Trophoblast cell (in vitro differentiated cells and primary cell): ENCODE measurements at regions not wholly inside any gene's neighbourhood (a gene's known extent, or its start where the extent isn't known, plus 50 kb on each side); places are given as distances from the start of the nearest gene placed in this dataset.

Experiments used
- DNase-seq, 2 donors: peaks; one replicate each; pipeline ENCODE4 v3.0.0-alpha.2; 2016
- H2AFZ ChIP-seq: 2 replicates; pipeline ENCODE4 v1.6.1; 2013; ENCODE audit warnings: low read length, moderate library complexity, mild to moderate bottlenecking; ENCODE audit not compliant: insufficient read depth, poor library complexity
- H2AK5ac ChIP-seq: 2 replicates; pipeline ENCODE4 v1.6.1; 2013; ENCODE audit warnings: mild to moderate bottlenecking, low read length
- H2BK120ac ChIP-seq: 2 replicates; pipeline ENCODE4 v1.6.1; 2013; ENCODE audit warnings: low read length, mild to moderate bottlenecking, moderate library complexity; ENCODE audit not compliant: insufficient read depth, poor library complexity
- H2BK12ac ChIP-seq: 2 replicates; pipeline ENCODE4 v1.6.1; 2013; ENCODE audit warnings: mild to moderate bottlenecking, low read length, moderate library complexity
- H2BK5ac ChIP-seq: 2 replicates; pipeline ENCODE4 v1.6.1; 2013; ENCODE audit warnings: low read length, low read depth, moderate library complexity, mild to moderate bottlenecking; ENCODE audit not compliant: poor library complexity
- H3K14ac ChIP-seq: 2 replicates; pipeline ENCODE4 v1.6.1; 2013; ENCODE audit warnings: mild to moderate bottlenecking, low read length
- H3K18ac ChIP-seq: 2 replicates; pipeline ENCODE4 v1.6.1; 2013; ENCODE audit warnings: mild to moderate bottlenecking, low read length
- H3K23ac ChIP-seq: 2 replicates; pipeline ENCODE4 v1.6.1; 2013; ENCODE audit warnings: low read length
- H3K27ac ChIP-seq: 2 replicates; pipeline ENCODE4 v1.5.1; 2013; ENCODE audit warnings: low read depth, mild to moderate bottlenecking, inconsistent platforms, low read length, moderate library complexity
- H3K27me3 ChIP-seq: 2 replicates; pipeline ENCODE4 v1.6.1; 2013; ENCODE audit warnings: inconsistent platforms, mild to moderate bottlenecking, low read length, moderate library complexity; ENCODE audit not compliant: insufficient read depth
- H3K36me3 ChIP-seq, 2 experiments: 1 replicate in 1 of 2; 2 replicates in 1 of 2; pipeline ENCODE4 v1.6.1; 2013; ENCODE audit warnings: low read length in 2 of 2, mild to moderate bottlenecking in 2 of 2, moderate library complexity in 1 of 2; ENCODE audit not compliant: insufficient read depth in 2 of 2, control insufficient read depth in 1 of 2
- H3K4ac ChIP-seq: 2 replicates; pipeline ENCODE4 v1.6.1; 2013; ENCODE audit warnings: low read depth, mild to moderate bottlenecking, low read length, moderate library complexity
- H3K4me1 ChIP-seq, 2 experiments: 1 replicate in 1 of 2; 2 replicates in 1 of 2; pipeline ENCODE4 v1.6.1; 2013; ENCODE audit warnings: low read length in 2 of 2, mild to moderate bottlenecking in 2 of 2, moderate library complexity in 1 of 2; ENCODE audit not compliant: insufficient read depth in 2 of 2, control insufficient read depth in 1 of 2
- H3K4me2 ChIP-seq: 2 replicates; pipeline ENCODE4 v1.6.1; 2013; ENCODE audit warnings: inconsistent platforms, mild to moderate bottlenecking, low read length, moderate library complexity
- H3K4me3 ChIP-seq: 2 replicates; pipeline ENCODE4 v1.5.1; 2013; ENCODE audit warnings: mild to moderate bottlenecking, low read depth, low read length, inconsistent platforms
- H3K79me1 ChIP-seq: one replicate; pipeline ENCODE4 v1.6.1; 2013; ENCODE audit warnings: low read length
- H3K79me2 ChIP-seq: 2 replicates; pipeline ENCODE4 v1.6.1; 2013; ENCODE audit warnings: low read length, mild to moderate bottlenecking; ENCODE audit not compliant: control insufficient read depth, insufficient read depth, poor library complexity
- H3K9ac ChIP-seq: 2 replicates; pipeline ENCODE4 v1.6.1; 2013; ENCODE audit warnings: mild to moderate bottlenecking, low read length
- H3K9me3 ChIP-seq: 2 replicates; pipeline ENCODE4 v1.6.1; 2013; ENCODE audit warnings: low read depth, mild to moderate bottlenecking, control low read depth, inconsistent platforms, low read length; ENCODE audit not compliant: insufficient read depth
- H4K12ac ChIP-seq: 2 replicates; pipeline ENCODE4 v1.6.1; 2013; ENCODE audit warnings: low read depth, mild to moderate bottlenecking, low read length, moderate library complexity
- H4K8ac ChIP-seq: 2 replicates; pipeline ENCODE4 v1.6.1; 2013; ENCODE audit warnings: low read depth, mild to moderate bottlenecking, low read length, moderate library complexity
- H4K91ac ChIP-seq: one replicate; pipeline ENCODE4 v1.6.1; 2013; ENCODE audit warnings: low read depth, mild to moderate bottlenecking, low read length, moderate library complexity
- WGBS: extraction: QIAGEN DNeasy Blood & Tissue Kit; methylation state at CpG from one replicate; pipeline ENCODE4 v1.1.7; 2013; ENCODE audit warnings: missing lambda C conversion rate; ENCODE audit not compliant: insufficient read length, insufficient coverage; ENCODE audit errors: extremely low coverage; 5-methylcytosine and 5-hydroxymethylcytosine counted together

DNA sequence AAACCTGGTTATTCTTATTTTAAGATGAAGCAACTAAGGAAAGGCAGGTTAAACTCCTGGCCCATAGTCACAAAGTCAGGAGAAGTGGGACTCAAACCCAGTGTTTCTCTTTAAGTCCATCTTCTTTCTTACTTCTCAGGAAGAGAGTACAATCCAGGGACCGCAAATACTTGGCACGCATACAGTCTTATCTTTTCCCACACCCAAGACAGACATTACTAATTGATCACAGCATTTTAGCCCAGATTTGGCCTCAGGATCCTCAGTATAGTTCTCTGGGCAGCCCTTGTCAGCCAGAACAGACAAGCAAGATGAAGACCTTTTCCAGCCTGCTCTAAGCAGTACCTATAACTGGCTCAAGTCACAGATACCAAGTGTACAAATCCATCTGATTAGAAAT is 125.5 kb upstream of the RAI14 start:
- Histone ChIP-seq H4K12ac (no peak overlapping the region), H3K4me1 (peaks cover 7 to 14% of the 10 kb centered on the region in 2 experiments), H2AFZ (no peak overlapping the region), H2BK12ac (peak overlapping the region; percentile 86), H2BK120ac (peak overlapping the region; percentile 88), H3K4ac (no peak overlapping the region), H2AK5ac (no peak overlapping the region), H3K4me2 (no peak overlapping the region), H3K9me3 (no peaks in the 10 kb centered on the region), H3K79me2 (no peaks in the 10 kb centered on the region), H3K4me3 (no peak overlapping the region), H4K91ac (no peak overlapping the region), H4K8ac (peak overlapping the region; percentile 33), H3K36me3 (no peaks in the 10 kb centered on the region), H3K9ac (no peak overlapping the region), H3K23ac (no peak overlapping the region), H3K27me3 (no peaks in the 10 kb centered on the region), H3K14ac (peak overlapping the region; percentile 5), H3K27ac (no peak overlapping the region), H3K18ac (no peak overlapping the region), H3K79me1 (peaks cover 13% of the 10 kb centered on the region), H2BK5ac (no peak overlapping the region)
- no peak for DNase-seq
- no CpG with 5 or more reads among the region's 2 CpGs for WGBS

GRCh38 chr5:34531751-34532360 is 124.3 kb upstream of the RAI14 start:
- peak overlapping the region; percentile 56 for H2BK12ac ChIP-seq
- H3K23ac ChIP-seq = no peak overlapping the region
- H3K4me1 ChIP-seq = peaks cover 7 to 14% of the 10 kb centered on the region in 2 experiments
- no peak overlapping the region for H3K4ac ChIP-seq
- peak overlapping the region; percentile 32 for H4K91ac ChIP-seq
- peaks cover 12% of the 10 kb centered on the region for H3K79me1 ChIP-seq
- no peak overlapping the region for H4K8ac ChIP-seq
- no peak overlapping the region for H2BK120ac ChIP-seq
- H3K18ac ChIP-seq = no peak overlapping the region
- H3K4me3 ChIP-seq = no peak overlapping the region
- DNase-seq = no peak
- no peak overlapping the region for H2BK5ac ChIP-seq
- H3K27me3 ChIP-seq = no peaks in the 10 kb centered on the region
- no peaks in the 10 kb centered on the region for H3K79me2 ChIP-seq
- H4K12ac ChIP-seq = no peak overlapping the region
- no peak overlapping the region for H3K4me2 ChIP-seq
- no CpG with 5 or more reads among the region's 8 CpGs for WGBS
- peak overlapping the region; percentile 30 for H2AK5ac ChIP-seq
- no peaks in the 10 kb centered on the region for H3K9me3 ChIP-seq
- no peak overlapping the region for H3K27ac ChIP-seq
- peak overlapping the region; percentile 24 for H3K14ac ChIP-seq
- no peaks in the 10 kb centered on the region for H3K36me3 ChIP-seq
- no peak overlapping the region for H2AFZ ChIP-seq
- no peak overlapping the region for H3K9ac ChIP-seq

DNA sequence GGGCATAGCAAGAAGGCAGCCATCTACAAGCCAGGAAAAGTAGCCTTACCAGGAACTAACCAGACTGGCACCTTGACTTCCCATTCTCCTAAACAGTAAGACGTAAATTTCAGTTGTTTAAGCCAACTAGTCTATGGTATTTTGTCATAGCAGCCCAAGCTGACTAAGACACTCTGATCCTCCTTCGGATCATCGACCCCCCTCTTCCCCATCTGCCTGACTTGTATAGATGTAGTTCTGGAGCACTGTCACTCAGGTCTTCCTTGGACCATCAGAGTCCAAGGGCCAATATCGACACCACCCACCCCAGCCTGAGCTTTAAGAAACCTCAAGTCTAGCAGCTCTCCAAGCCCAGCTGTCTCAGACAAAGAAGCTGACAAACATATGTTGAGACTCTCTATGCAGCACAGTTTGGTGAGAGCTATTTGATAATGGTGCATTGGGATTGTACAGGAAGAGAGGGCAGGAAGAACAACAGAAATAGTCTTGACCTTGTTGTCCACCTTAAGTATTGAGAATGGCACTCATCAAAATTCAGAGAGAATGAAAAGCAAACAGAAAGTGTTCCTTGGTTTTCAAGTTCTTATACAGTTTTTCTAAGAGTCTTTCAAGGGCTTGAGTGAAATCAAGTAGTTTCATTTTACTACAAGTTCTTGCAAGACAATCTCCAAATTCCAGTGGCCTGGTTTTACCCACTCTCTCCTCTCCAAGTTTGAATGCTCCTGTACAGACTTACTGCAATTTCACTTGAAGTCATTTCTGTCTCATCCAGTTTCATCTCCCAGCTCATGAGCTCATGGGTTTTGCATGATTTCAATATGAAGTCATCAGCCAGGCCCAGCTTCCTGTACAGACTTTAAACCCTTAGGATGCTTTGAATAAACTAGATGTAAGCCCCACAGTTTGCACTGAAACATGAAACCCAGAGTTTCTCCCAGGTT is 122.3 kb upstream of the RAI14 start:
- H3K18ac ChIP-seq = no peak overlapping the region
- no peak overlapping the region for H3K9ac ChIP-seq
- H3K9me3 ChIP-seq = no peaks in the 10 kb centered on the region
- H2BK120ac ChIP-seq = no peak overlapping the region
- no CpG with 5 or more reads among the region's 4 CpGs for WGBS
- no peak overlapping the region for H4K12ac ChIP-seq
- H3K79me2 ChIP-seq = no peaks in the 10 kb centered on the region
- no peak overlapping the region for H4K8ac ChIP-seq
- no peak overlapping the region for H3K14ac ChIP-seq
- peak overlapping the region; percentile 66 for H4K91ac ChIP-seq
- H3K4me2 ChIP-seq = no peak overlapping the region
- H3K23ac ChIP-seq = no peak overlapping the region
- H2BK5ac ChIP-seq = no peak overlapping the region
- H2AFZ ChIP-seq = no peak overlapping the region
- H3K4ac ChIP-seq = no peak overlapping the region
- peaks cover 4 to 14% of the 10 kb centered on the region in 2 experiments for H3K4me1 ChIP-seq
- H3K27ac ChIP-seq = no peak overlapping the region
- no peaks in the 10 kb centered on the region for H3K27me3 ChIP-seq
- peak overlapping the region; percentile 65 for H2BK12ac ChIP-seq
- DNase-seq = peak in 1 of 2 donors; percentile 34
- H3K79me1 ChIP-seq = peaks cover 10% of the 10 kb centered on the region
- H3K36me3 ChIP-seq = no peaks in the 10 kb centered on the region
- no peak overlapping the region for H3K4me3 ChIP-seq
- peak overlapping the region; percentile 93 for H2AK5ac ChIP-seq

DNA sequence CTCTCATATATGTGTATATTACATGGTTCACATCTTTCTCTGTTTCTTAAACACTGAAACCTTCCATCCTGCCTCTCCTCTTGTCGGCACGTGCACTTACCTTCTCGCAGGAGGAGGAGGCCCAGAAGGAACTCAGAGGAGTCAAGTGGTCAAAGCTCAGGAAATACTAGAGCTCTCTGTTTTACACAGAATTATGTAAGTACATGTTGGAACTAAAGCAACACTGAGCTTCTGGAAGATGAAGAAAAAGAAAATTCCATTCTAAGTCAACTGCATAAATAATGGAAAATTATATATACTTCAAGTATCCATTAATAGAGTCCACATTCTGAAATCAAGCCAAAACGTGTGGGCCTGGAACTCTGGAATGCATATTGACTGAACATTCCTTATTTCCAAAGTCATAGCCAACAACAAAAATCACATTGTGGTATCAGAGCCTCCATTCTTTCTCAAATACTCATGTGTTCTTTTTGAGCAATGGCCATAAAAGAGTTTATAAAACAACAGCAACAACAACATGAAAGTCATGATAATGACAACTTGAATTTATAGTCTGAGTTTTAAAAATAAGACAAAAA is 121.5 kb upstream of the RAI14 start:
- Histone ChIP-seq H3K4me3 (no peak overlapping the region), H3K23ac (no peak overlapping the region), H3K79me2 (no peaks in the 10 kb centered on the region), H3K27me3 (no peaks in the 10 kb centered on the region), H3K79me1 (peaks cover 7% of the 10 kb centered on the region), H2BK5ac (no peak overlapping the region), H2BK120ac (no peak overlapping the region), H3K9me3 (no peaks in the 10 kb centered on the region), H4K91ac (no peak overlapping the region), H3K36me3 (no peaks in the 10 kb centered on the region), H3K14ac (no peak overlapping the region), H2AK5ac (no peak overlapping the region), H3K9ac (no peak overlapping the region), H3K4me1 (peaks cover under 1 to 10% of the 10 kb centered on the region in 2 experiments), H4K8ac (no peak overlapping the region), H2AFZ (no peak overlapping the region), H3K4me2 (no peak overlapping the region), H2BK12ac (no peak overlapping the region), H4K12ac (no peak overlapping the region), H3K27ac (no peak overlapping the region), H3K4ac (no peak overlapping the region), H3K18ac (no peak overlapping the region)
- no peak for DNase-seq
- WGBS = no CpG with 5 or more reads among the region's 4 CpGs
